ENCODE measurements at regions not wholly inside any gene's neighbourhood (a gene's known extent, or its start where the extent isn't known, plus 50 kb on each side); places are given as distances from the start of the nearest gene placed in this dataset.

GRCh38 chr20:60840971-60841370 is 411.1 kb upstream of the CDH4 start:
- no peak for ATAC-seq
- POLR2A ChIA-PET, result no interaction called here
- in situ Hi-C loops (cut with HindIII; ENCODE audit: low pct_unique_long_range_greater_than_20kb, low sequenced_read_pairs), result no loop called here

GRCh38 chr20:60845146-60845545 is 406.9 kb upstream of the CDH4 start:
- no peaks in the 10 kb centered on the region for H3K9me3 ChIP-seq (ENCODE audit: control insufficient read depth, insufficient read depth, low read depth, low read length)
- DNase-seq (ENCODE audit: low read depth, low spot score), result no peak
- ATAC-seq, result no peak
- intact Hi-C loops (cut with micrococcal nuclease; ENCODE audit: unreplicated experiment), result no loop called here
- no TSS peak for BruUV-seq (replicated peaks)
- TF ChIP-seq REST (IDR thresholded peaks at IDR 0.05; ENCODE audit: insufficient read depth in 1 of 2, low read depth in 2 of 2, low read length in 1 of 2) (no peak), CTCF (IDR thresholded peaks at IDR 0.05) (no peak), SIN3A (IDR thresholded peaks at IDR 0.05; ENCODE audit: borderline replicate concordance, insufficient read depth, low read depth, low read length) (no peak), POLR2AphosphoS5 (IDR thresholded peaks at IDR 0.05; ENCODE audit: low read depth, low read length) (no peak), TCF7L2 (IDR thresholded peaks at IDR 0.05; ENCODE audit: low read depth, low read length) (no peak)
- no peaks in the 10 kb centered on the region for H3K36me3 ChIP-seq (ENCODE audit: control insufficient read depth, insufficient read depth, low read length)
- ChIA-PET POLR2A (no interaction called here), CTCF (no interaction called here)
- peaks cover 3% of the 10 kb centered on the region; the same call in 1 of the 2 replicates for H3K27me3 ChIP-seq (ENCODE audit: control insufficient read depth, insufficient read depth, low read length)
- H3K4me3 ChIP-seq (ENCODE audit: low read depth in 2 of 2, low read length in 2 of 2), result no peak overlapping the region
- H3K27ac ChIP-seq (ENCODE audit: low read length), result no peak overlapping the region
- no peaks in the 10 kb centered on the region for H3K4me1 ChIP-seq (ENCODE audit: control insufficient read depth, insufficient read depth, low read length)
- in situ Hi-C loops (cut with HindIII; ENCODE audit: low pct_unique_long_range_greater_than_20kb, low sequenced_read_pairs), result no loop called here

More at GRCh38 chr20:60840971-60841370, 411.1 kb upstream of the CDH4 start:
- Histone ChIP-seq H3K27me3 (ENCODE audit: control insufficient read depth, insufficient read depth, low read length) (no peaks in the 10 kb centered on the region), H3K4me1 (ENCODE audit: control insufficient read depth, insufficient read depth, low read length) (no peaks in the 10 kb centered on the region), H3K36me3 (ENCODE audit: control insufficient read depth, insufficient read depth, low read length) (no peaks in the 10 kb centered on the region), H3K4me3 (ENCODE audit: low read depth in 2 of 2, low read length in 2 of 2) (no peak overlapping the region), H3K9me3 (ENCODE audit: control insufficient read depth, insufficient read depth, low read depth, low read length) (no peaks in the 10 kb centered on the region), H3K27ac (ENCODE audit: low read length) (no peak overlapping the region)
- intact Hi-C loops (cut with micrococcal nuclease; ENCODE audit: unreplicated experiment), result no loop called here
- CTCF ChIA-PET, result no interaction called here
- no peak for DNase-seq (ENCODE audit: low read depth, low spot score)
- TF ChIP-seq POLR2AphosphoS5 (IDR thresholded peaks at IDR 0.05; ENCODE audit: low read depth, low read length) (no peak), REST (IDR thresholded peaks at IDR 0.05; ENCODE audit: insufficient read depth in 1 of 2, low read depth in 2 of 2, low read length in 1 of 2) (no peak), TCF7L2 (IDR thresholded peaks at IDR 0.05; ENCODE audit: low read depth, low read length) (no peak), SIN3A (IDR thresholded peaks at IDR 0.05; ENCODE audit: borderline replicate concordance, insufficient read depth, low read depth, low read length) (no peak), CTCF (IDR thresholded peaks at IDR 0.05) (no peak)
- no TSS peak for BruUV-seq (replicated peaks)

All from Panc1 (cell line).